HG02678 (cell line): ENCODE measurements at regions not wholly inside any gene's neighbourhood (a gene's known extent, or its start where the extent isn't known, plus 50 kb on each side); places are given as distances from the start of the nearest gene placed in this dataset.

ENCODE experiments used
- ATAC-seq: cut with Tn5 transposase; IDR thresholded peaks from one replicate; pipeline ENCODE4 v1.9.1; 2021; ENCODE audit warnings: mild to moderate bottlenecking, moderate library complexity; ENCODE audit not compliant: unreplicated experiment

DNA sequence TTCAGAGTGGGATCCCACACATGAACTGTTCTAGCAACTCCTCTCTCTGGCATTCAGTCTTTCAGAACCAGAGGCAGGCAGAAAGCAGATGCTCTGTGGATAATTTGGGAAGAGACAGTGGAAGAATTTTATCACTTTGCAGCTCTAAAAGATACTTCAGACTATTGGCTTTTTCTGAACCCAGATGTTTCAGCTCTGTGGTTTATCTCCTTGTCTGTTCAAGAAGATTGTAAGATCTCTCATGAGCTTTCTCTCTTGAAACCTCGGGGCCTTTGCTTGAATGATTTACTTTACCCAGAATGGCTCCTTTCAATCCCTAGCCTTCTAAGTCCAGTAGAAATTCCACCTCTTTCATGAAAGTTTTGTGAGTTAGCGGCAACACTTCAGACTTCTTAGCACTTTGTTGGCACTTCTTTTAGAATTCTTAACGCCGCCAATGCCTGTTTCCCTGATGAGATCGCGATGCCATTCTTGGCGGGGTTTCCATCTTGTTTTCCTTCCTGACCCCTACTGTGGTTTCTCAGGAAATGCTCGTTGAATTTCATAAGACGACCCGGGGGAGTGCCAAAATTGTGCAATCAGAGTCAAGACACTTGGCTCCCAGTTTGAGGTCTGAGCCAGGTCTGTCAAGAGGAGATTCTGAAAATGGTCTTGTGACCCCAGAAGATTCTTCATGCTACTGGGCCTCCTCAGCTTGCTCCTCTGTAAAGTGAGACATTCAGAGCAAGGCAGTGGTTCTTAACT, 107.0 kb upstream of the PRICKLE1 start:
- no peak for ATAC-seq

DNA sequence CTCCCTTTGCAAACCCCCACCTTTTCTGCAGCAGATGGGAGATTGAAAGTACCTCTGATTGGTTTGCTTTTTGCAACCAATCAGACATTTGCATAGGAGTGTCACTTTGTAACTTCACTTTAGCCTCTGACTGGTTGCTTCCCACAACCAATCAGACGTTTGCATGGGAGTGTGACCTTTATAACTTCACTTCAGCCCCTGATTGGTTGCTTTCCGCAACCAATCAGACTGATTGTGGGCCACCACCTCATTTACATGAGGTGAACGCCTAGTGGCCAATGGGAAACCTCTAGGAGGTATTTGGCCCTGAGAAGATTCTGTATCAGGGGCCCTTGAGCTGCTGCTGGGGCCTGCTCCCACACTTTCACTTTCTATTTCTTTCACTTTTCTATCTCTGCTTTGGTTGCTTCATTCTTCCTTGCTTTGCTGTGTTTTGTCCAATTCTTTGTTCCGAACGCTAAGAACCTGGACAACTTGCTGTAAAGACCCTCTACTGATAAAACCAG, 106.0 kb upstream of the PRICKLE1 start:
- ATAC-seq = no peak

DNA sequence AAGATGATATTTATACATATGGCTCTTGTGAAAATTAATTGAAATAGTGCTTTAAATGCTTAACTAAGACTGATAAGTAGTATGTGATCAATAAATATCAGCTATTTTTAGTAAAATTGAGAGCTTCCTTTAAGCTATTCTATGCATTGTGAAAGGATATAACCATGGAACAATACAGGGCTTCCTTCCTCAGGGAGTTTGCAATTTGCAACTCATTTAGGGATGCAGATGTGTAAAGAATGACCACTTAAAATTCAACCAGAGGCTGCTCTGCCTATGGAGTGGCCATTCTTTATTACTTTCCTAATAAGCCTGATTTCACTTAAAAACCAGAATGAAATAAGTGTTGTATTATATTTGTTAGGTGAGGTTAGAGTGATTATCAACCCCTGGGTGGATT, 103.2 kb upstream of the PRICKLE1 start:
- no peak for ATAC-seq

DNA sequence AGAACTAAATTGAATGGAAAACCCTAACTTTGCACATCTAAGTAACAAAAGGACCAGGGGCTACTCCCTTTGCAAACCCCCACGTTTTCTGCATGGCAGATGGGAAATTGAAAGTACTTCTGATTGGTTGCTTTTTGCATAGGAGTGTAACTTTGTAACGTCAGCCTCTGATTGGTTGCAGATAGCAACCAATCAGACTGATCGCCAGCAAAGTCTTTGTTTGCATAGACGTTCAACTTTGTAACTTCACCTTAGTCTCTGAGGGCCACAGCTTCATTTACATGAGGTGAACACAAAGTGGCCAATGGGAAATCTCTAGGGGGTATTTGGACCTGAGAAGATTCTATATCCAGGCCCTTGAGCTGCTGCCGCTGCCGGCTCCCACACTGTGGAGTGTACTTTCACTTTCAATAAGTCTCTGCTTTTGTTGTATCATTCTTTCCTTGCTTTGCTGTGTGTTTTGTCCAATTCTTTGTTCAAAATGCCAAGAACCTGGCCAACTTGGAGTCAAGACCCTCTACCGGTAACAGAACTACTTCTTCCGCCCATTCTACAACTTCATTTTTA, 102.5 kb upstream of the PRICKLE1 start:
- no peak for ATAC-seq

DNA sequence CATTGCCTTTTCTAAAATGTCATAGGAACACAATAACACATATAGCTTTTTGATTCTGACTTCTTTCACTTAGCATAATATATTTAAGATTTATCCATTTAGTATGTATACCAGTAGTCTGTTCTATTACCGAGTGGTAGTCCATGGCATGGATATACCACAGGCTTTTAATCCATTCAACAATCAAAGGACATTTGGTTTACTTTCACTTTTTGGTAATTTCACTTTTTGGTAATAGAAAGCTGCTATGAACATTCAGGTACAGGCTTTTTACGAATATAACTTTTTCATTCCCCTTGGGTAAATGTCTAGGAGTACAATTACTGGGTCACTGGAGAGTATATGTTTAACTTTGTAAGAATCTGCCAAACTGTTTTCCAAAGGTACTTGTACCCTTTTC, 100.7 kb upstream of the PRICKLE1 start:
- ATAC-seq = no peak

DNA sequence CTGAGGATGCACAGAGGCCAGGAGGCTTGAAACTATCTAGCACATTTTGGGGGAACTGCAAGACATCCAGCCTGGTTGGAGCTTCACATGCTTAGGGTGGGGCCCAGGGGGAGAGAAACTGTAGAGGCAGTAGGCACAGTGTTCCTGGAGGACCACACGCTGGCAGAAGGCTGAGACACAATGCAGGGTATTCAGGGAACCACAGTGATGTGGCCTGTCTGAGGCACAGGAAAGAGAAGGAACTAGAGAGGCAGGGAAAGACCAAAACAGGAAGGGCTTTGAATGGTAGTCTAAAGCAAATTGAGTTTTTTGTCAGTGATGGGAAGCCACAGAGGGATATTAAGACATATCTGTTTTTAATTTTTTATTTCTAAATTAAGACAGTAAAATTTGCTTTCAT, 100.2 kb upstream of the PRICKLE1 start:
- ATAC-seq = no peak

DNA sequence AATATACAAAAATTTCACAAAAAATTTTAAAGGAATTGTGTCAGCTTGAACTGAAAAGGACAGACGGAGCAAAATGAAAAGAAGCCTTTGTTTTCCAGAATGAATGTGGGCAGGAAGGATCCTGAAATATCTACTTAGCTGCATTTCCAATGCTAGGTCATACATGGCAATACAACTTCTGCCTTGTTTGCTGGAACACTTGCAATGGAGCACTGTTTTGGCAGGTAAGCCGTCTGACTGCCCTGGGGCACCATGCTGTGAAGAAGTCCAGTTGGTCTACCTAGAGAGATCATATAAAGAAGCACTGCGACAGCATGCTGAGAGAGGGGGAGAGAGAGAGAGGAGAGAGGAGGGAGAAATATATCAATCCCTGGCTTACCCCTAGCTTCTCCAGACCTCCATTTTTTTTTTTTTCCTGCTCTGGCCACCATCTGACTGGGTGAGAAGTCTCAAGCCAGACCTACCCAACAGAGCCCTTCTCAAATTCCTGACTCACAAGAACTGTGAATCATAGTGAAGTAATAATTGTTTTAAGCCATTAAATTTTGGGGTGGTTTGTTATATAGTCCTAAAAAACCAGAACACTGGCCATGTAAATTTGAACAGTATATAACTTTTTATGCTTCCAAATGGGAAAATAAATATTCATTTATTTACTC, 97.1 kb upstream of the PRICKLE1 start:
- ATAC-seq = no peak

DNA sequence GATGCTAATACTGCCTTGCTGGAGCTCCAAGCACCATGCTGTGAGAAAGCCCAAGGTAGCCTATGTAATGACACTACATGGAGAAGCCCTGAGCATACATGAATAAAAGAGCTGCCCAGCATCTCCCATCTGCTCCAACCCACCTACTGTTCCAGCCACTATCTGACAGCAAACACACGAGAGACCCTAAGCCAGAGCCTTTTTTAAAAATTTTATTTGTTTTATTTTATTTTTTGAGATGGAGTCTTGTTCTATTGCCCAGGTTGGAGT, 95.2 kb upstream of the PRICKLE1 start:
- ATAC-seq = no peak

DNA sequence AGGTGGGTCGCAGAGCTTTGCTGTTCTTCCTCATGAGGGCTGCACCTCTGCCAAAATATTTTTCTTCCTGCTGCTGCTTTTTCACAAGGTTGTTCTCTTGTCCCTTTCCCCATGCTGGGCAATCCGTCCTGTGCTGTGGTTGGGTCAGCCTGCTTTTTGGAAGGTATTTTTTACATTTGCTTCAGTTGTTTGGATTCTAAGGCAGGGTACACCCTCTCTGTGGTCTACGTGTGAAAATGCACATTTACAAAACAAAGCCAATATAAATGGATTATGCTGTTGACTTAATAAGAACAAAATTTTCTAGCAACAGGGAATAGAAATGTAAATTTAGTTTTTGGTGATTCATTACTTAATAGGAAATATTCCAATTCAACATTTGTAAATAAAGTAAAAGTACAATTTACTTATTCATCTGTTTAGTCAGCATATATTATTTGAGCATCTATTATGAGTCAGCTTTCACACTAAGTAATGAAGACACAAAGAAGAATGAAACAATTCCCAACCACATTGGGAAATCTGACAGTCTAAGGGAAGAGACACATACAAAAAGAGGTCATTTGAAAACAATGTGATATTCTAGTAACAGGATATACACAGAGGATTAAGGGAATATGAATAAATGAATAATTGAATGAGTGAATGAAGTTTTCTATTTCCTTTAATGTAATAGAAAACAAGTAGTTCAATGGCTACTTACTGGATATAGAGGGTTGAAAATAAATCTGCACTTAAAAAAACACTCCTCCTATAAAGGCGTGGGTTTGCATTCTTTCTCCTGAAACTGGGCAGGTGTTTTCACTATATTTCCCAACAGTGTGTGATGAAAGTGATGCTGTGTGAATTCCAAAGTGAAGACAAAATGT, 94.6 kb upstream of the PRICKLE1 start:
- no peak for ATAC-seq

DNA sequence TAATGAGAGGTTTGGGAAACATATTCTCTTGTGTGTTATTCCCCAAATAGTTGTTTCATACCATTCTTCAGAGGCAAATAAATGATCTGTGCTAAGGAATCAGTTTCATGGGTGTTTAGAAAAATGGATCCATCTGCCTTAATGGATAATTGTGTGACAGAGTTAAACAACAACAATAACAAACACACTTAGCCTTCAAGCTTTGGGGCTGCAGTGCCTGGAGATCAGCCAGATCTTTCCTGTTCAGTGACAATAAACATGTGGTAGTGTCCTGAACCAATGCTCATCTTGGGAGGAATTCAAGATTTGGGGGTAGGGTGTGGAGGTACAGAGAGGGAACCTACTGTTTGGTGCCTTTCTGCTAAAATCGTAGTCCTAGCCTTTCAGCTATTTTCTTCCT, 93.7 kb upstream of the PRICKLE1 start:
- ATAC-seq = no peak

DNA sequence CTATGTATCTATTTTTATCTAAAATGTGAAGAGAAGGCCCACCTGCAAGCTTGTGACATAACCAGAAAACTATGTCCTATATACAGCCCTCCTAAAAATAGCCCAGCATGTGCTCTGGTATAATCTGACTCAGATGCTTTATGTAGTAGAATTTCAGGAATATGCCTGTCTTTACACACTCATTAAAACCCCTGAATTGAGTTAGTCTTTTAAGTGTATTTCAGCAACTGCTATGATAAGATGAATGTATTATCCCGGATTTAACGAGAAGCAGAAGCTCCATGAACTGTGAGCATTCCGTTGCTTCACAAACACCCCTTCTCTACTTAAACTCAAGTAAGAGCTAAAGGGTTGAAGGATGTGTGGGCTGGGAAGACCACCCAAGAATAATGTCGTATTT, 89.9 kb upstream of the PRICKLE1 start:
- ATAC-seq = no peak

DNA sequence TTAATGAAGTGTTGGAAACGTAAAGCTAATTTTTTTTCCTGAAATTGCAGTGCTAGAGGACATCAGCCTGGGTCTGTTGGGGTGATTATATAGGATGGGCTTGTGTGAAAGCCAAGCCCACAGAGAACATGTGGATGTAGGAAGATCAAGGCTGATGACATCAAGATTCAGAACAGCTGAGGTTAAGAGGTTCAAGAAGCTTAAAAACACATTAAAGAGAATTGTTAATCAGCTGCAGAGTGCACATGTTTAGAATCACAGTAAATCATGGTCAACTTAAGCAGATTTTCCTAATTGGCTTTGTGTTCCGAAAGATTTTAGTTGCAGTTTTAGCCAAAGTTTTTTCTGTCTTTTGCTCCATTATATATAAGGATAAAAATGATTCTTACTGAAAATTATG, 87.9 kb upstream of the PRICKLE1 start:
- no peak for ATAC-seq

DNA sequence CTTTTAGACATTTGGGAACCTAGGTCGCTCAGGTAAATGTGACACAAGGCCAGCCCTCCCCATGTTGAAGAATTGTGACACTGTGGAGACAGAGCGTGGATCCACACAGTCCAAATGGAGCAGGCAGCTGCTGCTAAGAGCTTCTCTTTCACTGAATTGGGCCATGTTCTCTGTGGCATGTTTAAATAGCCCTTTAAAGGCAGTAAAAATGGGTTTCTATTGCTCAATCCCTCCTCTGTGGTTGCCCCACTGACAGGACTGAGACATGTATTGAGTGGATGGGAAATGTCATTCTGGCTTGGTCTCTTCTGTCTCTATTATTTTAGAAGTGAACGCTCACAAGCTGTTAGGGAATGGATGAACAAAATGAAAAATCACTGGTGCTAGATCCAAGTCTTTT, 84.0 kb upstream of the PRICKLE1 start:
- no peak for ATAC-seq

DNA sequence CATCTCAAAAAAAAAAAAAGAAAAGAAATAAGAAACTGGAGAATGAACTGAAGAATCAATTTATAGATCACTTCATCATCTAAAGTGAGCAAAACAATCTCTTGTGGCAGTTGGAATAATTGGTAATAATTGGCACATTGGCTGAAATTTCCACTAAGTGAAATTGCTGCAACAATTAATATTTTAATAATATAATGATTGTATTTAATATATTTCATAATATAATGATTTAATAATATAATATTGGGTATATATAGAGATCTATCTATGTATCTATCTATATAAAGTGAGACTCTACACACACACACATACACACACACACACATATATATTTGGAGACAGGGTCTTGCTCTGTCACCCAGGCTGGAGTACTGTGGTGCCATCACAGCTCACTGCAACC, 81.2 kb upstream of the PRICKLE1 start:
- no peak for ATAC-seq

DNA sequence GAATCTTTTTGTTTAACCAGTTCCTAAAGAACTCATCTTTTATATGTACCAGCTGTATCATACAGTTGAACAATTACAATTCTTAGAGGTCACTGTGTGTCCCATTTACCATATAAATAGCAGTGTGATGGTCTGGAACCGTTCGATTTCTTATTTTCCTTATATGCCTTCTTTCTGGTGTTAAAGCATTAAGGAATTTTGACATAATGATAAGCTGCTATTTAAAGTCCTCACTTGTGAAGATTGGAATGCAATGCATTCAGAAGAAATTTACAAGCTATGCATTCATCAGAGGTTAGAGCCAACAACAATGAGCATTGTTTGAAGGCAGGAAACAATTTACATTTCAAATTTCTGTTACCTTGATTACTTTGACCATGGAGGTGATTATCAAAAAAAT, 80.0 kb upstream of the PRICKLE1 start:
- no peak for ATAC-seq

DNA sequence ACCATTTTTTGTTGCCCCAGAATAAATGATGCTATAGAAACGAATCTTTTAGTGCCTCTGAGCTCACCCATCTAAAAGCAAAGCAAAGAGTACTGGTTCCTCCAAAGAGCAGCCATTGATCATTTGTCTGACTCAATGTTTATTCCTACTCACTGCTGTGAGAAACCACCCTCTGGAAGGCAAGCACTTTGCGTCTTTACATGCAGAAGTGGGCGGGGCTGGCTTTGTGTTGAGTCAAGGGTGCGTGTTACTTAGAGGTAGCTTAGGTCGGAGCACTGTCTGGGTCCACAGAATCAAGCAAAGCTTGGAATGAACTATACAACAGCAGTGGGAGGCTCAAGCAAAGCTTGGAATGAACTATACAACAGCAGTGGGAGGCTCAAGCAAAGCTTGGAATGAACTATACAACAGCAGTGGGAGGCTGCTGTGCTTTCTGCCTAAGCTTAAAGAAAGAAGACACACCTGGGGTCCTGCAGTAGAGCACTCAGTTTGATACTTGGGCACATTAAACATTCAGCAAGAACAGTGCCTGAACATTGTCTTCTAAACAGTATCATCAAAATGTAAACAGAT, 77.2 kb upstream of the PRICKLE1 start:
- ATAC-seq = no peak

DNA sequence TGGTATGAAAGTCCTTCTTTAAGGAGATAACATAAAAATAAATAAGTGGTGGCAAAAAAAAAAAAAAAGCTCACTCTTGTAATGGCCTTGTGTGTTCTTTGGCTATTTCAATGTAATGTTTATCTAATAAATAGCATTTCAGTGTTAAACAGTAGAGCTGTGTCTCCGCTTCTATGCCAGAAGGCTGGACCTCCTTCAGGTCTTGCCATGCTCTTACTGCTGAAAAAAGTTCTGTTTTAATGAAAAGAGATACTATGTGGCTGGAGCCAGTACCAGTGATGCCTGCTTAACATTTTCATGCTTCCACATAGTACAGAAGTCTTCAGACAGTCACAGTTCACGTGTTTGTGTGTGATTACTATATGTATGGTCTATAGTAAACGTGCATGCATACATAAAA, 74.1 kb upstream of the PRICKLE1 start:
- ATAC-seq = no peak

DNA sequence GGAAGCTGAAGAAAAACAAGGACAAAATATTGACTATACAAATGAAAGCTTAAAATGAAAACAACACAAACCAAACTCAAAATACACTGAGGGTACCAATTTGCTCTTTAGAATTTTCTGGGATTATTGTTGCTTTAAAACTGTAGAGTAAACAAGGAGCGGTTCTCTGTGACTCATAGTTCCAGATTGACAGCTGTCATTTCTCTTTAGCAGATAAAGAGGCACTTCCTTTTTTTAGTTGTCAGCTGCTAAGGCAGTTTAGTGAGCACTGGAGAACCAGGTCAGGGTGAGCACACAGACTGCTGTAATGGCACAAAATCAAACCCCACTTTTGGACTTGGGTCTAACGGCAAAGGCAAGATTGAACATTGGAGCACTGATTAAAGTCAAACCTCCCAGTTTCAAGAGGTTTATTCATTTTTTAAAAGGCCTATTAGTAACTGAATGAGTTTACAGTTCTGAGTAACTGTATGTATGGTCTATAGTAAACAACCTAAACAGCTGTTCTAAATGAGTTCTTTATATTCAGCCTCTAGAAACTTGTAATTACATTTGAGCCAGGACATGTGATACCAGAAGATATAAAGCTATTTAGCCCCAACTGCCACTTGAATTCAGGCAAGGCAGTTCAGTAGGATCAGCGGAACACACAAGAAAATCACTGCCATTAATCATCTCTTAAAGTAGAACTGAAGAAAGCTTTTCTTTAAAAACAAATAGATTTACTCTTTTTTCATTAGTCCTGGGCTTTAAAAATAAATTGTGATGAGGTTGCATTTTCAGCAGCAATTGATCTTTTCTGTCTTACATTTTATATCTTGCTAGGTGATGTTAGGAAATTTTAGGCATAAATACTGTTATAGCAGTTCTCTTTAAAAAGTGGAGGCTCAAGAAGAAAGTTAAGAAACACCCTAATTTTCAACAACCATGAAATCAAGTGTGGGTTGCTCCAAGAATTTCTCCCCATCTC, 71.7 kb upstream of the PRICKLE1 start:
- ATAC-seq = no peak

DNA sequence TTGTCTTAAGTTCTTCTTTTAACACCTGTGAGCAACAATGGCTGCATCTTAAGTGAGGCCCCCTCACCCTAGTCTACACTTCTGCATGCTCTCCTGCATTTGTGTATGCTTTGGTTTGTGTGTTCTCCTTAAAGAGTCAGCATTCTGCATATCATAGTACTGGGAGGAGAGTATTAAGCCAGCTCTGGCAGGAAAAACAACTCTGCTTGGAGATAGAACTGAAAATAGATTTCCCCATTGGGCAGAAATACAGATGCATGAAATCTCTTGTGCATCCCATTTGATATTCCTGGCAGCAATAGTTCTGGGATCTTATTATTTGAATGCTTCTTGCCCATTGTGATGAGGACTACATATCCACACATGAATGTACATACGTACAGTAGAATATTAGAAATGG, 70.6 kb upstream of the PRICKLE1 start:
- no peak for ATAC-seq

DNA sequence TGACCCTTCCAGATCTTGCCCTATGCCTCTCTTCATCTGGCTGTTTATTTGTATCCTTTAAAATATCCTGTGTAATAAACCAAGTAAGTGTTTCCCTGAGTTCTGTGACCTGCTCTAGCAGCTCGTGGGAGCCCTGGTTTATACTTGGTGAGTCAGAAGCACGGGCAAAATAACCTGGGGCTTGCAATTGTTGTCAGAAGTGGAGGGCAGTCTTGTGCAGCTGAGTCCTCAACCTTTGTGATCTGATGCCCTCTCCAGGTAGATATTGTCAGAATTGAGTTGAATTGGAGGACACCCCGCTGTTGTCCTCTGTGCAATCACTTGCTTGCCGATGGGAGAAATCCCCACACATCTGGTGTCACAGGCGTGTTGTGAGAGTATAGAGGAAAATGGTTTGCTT, 62.5 kb upstream of the PRICKLE1 start:
- no peak for ATAC-seq
